Coronary artery (tissue), 2 donors: ENCODE measurements at regions not wholly inside any gene's neighbourhood (a gene's known extent, or its start where the extent isn't known, plus 50 kb on each side); places are given as distances from the start of the nearest gene placed in this dataset.

Source experiments
- DNase-seq: peaks from one replicate; pipeline ENCODE4 v3.0.0-alpha.2; 2017; ENCODE audit warnings: low spot score
- H3K27ac ChIP-seq, 2 donors: fragments of 200-600 bp; sonication (generic); one replicate each; pipeline ENCODE4 v1.5.1; 2016 to 2019
- H3K4me3 ChIP-seq: fragments of 200-600 bp; sonication (generic); 2 replicates; pipeline ENCODE4 v1.5.1; 2016; ENCODE audit warnings: mild to moderate bottlenecking, moderate library complexity
- CTCF ChIP-seq: fragments of 200-600 bp; sonication (generic); IDR thresholded peaks from one replicate; pipeline ENCODE4 v1.5.1; 2019; ENCODE audit warnings: antibody characterized with exemption

GRCh38 chr1:8097908-8098307 is 71.8 kb upstream of the ERRFI1 start:
- no peak overlapping the region for H3K4me3 ChIP-seq
- no peak for DNase-seq
- H3K27ac ChIP-seq = peak overlapping the region; percentile 73 to 75
- TF ChIP-seq CTCF = no peak

DNA sequence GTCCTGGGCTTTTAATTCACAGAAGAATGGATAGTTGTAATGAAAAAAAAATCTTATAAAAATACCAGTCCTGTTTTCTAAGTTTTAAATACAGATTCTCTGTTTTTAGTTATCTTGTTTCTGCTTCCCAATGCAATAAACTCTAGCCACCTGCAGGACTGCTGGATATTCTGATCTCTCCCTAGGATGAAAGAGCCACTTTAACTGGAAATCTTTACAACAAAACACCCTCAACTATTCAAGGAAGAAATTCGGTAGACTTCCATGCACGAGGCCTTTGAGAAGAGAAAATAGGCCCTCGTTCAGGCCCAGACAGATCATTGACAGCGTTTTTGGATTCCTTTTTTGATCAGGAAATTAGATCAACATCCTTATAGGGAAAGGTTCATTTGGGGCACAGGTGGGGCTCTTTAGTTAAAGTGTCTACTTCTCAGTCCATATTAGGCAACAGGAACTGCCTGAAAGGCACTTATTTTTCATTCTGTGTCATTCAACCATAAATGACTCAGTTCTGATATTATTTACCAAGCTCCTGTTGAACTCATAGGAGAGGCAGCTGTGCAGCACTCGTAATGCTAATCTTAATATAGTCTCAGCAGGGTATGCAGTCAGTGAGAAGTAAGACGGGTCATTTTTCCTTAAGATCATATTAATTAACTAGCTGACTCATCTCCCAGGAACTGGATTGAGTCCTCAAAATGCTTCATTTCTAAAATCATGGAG is 71.1 kb upstream of the ERRFI1 start:
- no peak for DNase-seq
- Histone ChIP-seq H3K27ac (peak overlapping the region; percentile 73 to 75), H3K4me3 (no peak overlapping the region)

GRCh38 chr1:8096105-8097011 is 70.2 kb upstream of the ERRFI1 start:
- peak overlapping the region; percentile 73 to 75 for H3K27ac ChIP-seq
- no peak for TF ChIP-seq CTCF
- no peak overlapping the region for H3K4me3 ChIP-seq
- no peak for DNase-seq

More for the DNA sequence above, 71.1 kb upstream of the ERRFI1 start:
- no peak for TF ChIP-seq CTCF

- TF ChIP-seq CTCF = no peak
- Histone ChIP-seq H3K4me3 (no peak overlapping the region), H3K27ac (peak overlapping the region; percentile 73 to 75)
- DNase-seq = no peak
Measured at GRCh38 chr1:8095584-8095983, 69.5 kb upstream of the ERRFI1 start.

DNA sequence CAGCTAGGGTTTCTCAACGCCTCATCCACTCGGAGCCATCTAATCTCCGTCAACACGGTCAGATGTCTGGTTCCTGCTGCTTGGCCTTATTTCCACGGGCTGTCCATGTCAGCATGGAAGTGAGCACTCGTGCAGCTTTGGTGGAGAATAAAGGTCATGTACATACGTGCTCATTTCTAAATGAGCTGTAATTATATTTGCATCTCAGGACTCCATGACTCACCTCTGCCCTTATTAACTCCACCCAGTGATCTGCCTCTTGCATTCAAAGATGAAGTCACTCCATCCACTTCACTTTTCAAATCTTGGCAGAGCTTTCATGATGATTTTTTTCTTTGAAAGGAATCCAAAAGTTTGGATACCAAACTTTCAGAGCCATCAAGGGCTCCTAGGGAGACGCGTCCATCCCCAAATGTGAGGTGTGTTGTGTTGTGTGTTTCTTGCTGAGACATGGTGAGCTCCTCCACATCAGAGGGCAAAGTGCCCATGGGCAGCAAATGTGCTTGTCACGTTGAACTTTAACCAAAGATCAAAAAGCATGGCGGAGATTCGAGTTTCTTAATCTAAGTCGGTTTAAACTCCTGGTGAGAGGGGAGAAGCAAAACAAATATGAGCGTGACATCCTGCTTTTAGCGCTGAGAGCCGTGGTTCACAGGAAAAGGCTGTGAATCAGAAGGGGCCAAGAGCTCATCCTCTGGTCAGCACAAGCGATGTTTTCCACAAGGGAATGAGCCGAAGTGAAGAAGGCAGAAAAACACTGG is 68.6 kb upstream of the ERRFI1 start:
- no peak for TF ChIP-seq CTCF
- H3K4me3 ChIP-seq = no peak overlapping the region
- H3K27ac ChIP-seq = no peak overlapping the region
- DNase-seq = no peak

GRCh38 chr1:8093221-8093980 is 67.3 kb upstream of the ERRFI1 start:
- H3K4me3 ChIP-seq = no peak overlapping the region
- no peak for TF ChIP-seq CTCF
- no peak for DNase-seq
- H3K27ac ChIP-seq = no peak overlapping the region
